NCI-H1105 (cell line): ENCODE measurements at regions not wholly inside any gene's neighbourhood (a gene's known extent, or its start where the extent isn't known, plus 50 kb on each side); places are given as distances from the start of the nearest gene placed in this dataset.

Experiments used
- DNase-seq: peaks from one replicate; lab custom pipeline; 2025; lab: John Stamatoyannopoulos, UW

DNA sequence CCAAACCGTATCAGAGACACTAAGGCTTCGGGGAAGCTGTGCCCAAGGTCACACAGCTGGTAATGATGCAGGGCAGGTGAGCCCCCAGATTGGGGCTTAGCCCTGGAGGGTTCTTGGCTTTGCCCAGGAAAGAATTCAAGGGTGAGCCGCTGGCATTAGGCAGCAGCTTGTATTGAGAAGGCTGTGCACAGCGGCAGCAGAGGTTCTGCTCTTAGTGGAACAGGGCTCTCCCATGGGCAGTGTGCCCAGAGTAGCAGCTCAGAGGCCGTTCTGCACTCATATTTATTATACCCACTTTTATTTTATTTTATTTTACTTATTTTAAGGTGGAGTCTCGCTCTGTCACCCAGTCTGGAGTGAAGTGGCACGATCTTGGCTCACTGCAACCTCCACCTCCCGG, 85.8 kb upstream of the IER5L start:
- DNase-seq, result no peak

DNA sequence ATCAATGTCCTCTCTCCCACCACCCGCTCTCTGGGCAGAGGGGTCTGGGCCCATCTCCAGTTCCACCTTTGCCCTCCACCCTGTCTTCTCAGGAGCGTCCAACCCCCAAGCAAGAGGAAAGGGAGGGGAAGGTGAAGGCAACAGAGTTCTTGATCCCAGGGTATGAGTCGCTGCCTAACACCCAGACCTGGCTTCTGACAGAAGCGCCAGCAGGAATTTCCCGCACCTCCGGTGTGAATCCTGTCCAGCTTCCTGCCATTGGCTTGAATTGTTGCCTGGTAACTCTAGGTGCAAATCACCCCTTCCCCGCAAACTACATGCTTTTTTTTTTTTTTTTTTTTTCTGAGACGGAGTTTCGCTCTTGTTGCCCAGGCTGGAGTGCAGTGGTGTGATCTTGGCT, 84.2 kb upstream of the IER5L start:
- no peak for DNase-seq

DNA sequence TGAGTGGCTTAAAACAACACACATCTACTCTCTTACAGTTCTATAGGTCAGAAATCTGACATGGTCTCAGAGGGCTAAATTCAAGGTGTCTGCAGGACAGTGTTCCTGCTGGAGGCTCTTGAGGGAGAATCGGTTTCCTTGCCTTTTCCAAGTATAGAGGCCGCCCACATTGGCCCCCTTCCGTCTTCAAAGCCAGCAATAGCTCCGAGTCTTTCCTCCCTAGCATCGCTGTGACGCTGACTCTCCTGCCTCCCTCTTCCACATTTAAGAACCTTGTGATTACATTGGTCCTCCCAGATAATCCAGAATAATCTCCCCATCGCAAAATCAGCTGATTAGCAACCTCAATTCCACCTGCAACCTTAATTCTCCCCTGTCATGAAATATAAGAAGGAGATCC, 81.3 kb upstream of the IER5L start:
- DNase-seq, result no peak

DNA sequence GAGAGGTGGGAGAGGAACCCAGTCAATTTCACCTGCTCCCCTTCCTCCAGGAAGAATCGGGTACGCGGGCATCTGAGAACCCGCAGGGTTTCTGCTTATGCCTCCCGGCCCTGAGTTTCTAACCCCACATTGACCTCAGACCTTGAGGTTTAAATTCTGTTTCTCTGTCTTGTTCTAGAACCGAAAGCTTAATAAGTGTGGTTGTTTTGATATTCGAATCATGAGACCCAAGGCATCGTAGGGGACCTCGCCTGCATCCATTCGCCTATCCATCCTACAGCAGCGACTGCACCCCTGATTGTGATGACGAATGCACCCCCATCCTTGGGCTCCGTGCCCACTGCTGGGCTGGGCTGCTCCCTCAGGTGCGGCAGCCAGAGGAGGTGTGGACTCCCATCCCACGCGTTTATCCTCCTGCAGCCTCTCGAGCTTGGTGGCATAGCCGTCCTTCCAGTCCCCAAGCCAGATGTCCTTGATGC, 80.8 kb upstream of the IER5L start:
- no peak for DNase-seq

DNA sequence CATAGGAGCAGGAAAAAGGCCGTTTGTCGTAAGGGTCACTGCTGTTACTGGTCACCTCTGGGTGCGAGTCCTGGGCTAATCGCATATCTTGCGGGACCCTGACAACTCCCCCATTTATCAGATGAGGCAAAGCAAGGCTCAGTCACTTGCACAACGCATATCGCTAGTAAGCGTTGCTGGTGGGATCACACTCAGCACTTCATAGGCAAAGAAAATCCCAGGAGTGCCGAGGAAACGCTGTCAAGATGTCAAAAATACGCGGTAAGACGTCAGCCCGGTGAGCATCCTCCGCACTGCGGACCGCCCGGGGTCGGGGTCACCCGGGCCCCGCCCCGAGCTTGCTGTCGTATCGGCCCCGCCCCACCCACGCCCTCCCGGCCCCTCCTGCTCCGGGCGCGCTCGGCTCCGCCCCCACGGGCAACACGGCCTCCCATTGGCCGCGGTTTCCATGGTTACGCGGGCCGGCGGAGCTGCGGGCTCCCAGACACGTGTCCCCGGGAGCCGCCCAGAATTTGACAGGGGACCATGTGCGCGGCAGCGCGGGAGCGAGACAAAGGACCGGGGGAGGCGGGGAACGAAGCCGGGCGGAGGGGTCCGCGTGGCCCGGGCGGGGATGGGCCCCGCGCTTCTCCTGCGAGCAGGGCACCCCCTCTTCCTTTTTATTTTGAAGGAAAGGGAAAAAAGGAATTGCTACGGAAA, 80.2 kb upstream of the IER5L start:
- DNase-seq, result no peak

DNA sequence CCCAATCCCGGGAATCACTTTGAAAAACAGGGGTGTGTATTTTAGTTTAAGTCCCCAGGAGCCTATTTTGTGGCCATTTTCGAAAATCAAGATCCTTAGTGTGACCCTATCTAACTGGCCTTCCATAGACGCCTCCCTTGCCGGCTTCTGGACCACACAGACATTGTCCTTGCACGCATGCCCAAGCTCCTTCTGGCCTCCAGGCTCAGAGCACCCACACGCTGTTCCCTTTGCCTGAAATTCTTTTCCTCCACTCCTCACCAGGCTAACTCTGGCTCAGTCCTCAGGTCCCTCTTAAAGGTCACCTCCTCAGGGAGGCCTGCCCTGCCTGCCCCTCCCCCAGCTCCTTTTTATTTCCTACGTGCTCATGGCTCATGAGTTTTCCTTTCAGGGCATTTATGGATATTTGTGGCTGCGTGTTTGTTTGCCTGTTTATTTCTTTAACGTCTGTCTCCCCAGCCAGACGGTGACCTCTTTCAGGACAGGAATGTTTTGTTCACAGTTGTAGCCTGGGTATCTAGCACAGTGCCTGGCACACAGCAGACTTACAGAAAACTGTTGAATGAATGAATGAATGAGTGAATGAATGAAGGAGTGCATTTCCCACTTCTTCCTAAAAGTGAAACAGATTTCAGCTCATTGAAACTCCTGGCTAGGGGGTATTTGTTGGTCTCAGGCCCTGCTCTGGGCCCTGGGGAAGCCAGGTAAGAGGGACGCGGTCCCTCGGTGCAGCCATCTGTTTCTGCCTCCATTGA, 79.1 kb upstream of the IER5L start:
- DNase-seq, result no peak

DNA sequence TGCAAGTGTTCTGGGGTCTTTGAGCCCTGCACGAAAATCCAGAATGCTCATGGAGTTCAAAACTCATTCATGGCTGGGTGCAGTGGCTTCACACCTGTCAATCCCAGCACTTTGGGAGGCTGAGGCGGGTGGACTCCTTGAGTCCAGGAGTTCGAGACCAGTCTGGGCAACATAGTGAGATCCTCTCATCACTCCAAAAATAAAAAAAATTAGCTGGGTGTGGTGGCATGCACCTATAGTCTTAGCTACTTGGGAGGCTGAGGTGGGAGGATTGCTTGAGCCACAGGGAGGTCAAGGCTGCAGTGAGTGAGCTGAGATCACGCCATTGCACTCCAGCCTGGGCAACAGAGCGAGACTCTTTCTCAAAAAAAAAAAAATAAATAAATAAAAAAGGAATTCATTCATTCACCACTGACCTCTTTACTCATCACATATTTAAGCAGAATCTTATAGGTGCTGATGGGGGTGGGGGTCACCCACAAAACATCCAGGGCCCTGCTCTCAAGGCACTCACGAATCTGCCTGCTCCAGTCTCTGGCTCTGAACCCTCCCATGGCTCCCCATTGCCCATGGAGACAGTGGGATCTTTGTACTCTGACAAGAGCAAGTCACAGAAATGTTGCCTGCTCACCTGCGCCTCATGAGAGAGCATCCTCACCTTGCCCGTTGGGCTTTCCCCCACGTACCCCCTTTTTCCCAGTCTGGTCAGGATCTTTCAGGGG, 76.7 kb upstream of the IER5L start:
- no peak for DNase-seq

DNA sequence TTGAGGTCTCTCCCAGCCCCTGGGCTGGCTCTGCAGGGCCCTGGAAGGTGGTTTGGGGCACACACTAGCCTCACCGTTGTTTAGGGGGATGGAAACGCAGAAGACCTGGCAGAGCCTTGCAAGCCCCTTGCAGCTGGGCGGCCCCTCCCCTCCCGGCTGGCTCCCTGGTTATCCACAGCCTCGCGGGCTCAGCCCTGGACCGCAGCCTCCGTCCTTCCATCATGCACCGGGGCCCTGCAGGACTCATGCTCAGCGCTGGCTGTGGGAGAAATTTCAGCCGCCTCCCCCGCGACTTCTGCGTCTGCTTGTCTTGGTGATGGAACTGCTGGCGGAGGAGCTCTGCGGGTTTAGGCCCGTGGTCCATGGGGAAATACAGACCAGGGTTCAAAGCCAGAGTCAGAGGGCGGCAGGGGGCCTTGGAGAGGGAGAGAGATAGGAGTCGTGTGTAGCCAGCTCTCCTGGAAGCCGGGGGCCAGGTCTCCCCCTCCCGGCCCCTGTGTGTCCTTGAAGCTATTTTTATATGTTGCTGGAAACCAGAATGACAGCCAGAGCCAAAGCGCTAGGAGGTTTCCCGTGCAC, 75.8 kb upstream of the IER5L start:
- no peak for DNase-seq

DNA sequence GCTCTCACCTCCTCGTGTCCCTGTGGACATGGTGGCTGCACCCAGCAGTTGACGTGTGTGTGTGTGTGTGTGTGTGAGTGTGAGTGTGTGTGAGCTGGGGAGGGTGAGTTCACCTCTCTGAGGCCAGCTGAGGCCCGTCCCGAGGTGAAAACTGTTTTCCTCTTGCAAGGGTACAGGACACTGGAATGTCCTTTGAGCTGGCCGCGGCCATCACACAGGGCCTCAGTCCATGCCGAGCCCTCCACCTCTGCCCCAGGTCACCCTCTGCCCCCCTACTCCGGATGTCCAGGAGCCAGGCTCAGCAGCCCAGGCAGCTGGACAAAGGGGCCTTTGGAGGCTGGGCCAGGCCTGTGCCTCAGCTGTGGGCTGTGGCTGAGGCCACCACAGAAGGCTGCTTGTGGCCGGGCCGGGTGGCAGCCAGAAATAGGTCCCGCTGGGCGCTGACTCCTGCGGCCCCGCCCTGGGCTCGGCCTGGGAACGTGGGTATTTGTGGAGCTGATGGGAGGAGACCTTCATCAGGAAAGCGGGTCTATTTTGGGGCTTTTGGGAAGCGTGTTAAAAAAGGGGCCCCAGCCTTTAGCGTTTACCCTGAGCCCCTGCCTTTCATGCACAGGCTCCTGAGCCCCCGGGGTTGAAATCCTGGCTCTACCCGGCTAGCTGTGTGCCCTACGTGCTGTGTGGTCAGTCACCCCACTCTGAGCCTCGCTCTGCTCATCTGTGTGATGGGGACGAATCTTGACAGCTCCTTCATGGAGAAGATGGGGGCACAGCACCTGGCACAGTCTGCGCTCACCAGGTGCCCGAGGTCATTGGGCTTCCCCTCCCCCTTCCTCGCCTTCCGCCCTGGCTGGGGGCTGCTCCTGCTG, 75.1 kb upstream of the IER5L start:
- no peak for DNase-seq

DNA sequence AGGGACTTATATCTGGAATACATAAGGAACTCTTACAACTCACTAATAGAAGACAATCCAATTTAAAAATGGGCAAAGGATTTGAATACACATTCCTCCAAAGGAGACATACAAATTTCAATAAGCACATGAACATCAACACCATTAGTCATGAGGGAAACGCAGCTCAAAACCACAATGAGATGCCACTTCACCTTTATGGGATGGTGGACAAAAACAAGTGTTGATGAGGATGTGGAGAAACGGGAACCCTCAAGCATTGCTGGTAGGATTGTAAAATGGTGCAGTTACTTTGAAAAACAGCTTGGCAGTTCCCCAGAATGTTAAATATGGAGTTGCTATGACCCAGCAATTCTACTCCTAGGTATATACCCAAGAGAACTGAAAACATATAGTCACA, 72.7 kb upstream of the IER5L start:
- DNase-seq, result no peak

DNA sequence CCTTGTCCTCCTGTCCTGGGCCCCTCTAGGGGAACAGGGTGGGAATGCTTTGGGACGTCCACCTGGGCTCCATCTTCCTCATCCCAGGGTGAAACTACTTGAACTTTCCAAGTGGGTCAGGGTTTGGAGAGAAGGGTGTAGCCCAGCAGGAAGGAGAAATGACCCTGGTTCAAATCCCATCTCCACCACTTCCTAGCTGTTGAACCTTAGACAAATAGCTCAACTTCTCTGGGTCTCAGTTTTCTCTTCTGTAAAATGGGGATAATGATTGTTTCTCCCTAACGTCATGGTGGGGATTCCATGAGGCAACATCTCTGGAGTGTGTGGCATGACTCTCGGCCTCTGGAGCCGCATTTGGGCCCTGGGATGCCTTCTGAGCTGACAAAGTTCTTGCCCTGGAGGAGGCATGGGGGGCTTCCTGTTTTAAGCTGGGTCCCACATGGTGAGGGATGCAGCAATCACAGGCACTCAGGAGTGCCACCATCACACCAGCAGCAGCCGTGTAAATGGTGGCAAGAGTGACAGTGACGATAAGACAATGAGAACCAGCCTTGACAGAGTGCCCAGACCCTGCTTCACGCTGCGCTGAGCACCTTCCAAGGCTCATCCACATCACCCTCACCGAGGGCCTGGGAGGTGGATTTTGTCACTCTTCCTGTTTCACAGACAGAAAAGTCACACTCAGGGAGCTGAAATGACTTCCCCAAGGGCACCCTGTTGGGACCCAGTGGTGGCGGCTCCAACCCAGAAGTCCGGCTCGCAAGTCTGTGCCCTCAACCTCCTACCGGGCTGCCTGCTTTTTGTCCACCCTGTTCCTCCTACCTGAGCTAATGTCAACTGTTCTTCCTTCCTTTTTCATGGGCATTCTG, 69.5 kb upstream of the IER5L start:
- DNase-seq, result no peak

DNA sequence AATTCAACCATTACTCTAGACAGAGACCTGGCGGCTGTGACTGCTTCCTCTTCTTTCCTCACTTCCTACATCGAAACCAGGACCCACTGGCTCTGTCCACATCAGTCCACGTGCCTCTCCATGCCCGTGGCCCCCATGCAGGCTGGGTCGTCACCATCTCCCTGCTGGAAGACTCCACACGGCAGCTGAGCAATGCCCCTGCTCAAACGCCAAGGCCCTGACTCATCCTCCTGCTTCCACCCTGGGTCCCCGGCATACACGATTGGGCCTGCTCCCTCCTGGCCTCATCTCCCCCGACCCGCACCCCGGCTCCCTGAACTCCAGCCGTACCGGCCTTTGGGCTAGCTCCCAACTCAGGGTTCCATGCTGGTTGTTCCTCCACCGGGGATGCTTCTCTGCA, 67.2 kb upstream of the IER5L start:
- no peak for DNase-seq

DNA sequence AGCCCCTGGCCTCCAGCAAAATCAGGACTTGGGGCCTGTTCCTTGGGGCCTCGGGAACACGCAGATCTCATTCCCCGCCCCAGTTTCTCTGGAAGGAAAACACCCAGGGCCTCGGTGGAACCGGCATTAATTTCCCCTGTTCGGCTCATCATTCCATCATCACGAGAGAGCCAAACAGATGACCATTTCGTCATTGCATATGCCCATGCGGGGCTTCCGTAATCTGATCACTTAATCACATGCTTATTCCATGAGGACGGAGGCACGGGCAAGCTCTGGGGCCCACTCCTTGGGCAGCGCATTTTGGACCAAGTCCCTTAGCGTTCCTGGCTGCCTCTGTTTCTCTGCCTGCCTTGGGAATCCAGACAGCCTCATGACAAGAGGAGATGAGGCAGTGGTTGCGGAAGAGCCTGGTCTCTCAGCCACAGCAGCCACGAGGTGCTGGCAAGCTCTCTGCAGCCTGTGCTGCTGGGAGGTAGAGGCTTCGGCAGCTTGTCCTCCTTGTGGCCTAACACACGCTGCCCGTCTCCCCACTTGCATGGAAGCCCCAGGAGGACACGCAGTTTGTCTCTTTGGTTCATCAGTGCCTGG, 65.0 kb upstream of the IER5L start:
- no peak for DNase-seq

DNA sequence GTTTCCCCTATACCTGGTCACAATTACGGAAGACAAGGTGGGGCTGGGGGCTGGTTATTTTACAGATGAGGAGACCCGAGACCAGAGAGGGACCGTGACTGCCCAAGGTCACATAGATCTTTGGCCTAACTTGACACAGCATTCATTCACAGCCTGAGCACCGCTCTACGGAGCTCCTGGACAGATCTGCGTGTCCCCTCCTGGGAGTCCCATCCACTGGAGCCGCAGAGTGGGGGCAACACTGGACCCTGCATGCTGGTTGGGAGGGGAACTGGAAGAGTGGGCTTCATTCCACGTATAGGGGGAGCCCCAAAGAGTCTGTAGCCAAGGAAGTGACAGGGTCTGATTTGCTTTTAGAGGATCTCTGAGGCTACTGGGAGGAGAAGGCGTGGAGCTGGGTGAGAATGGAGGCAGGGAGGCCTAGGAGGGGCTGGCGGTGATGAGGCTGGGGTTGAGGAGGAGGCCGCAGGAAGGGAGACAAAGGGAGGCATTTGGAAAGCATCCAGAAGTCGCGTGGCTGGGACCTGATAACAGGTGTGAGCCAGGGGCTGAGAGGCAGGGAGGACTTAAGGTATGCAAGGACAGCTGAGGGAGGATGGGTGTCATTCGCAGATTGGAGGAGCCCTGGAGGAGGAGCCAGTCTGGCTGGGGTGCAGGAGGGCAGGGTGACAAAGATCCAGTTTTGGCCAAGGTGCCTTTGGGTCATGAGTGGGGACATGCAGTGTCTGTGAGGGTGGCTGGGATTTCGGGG, 64.3 kb upstream of the IER5L start:
- DNase-seq, result no peak

DNA sequence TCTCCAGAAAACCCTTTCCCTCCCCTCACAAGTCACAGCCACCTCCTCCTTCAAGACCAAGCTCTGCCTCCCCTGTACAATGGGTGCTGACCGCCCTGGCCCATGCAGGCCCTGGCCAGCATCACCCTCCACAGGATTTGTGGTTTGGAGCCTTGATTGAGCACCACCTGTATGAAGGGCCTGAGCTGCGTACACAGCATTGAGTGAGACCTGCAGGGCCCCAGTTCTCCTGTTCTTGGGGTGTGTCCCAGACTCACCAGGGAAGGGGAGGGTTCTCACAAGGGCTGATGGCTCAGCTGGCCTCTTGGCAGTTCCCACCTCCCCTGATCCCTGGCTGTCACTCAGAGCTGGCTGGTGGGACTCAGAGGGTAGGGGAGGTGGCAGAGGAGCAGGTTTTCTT, 63.7 kb upstream of the IER5L start:
- no peak for DNase-seq

DNA sequence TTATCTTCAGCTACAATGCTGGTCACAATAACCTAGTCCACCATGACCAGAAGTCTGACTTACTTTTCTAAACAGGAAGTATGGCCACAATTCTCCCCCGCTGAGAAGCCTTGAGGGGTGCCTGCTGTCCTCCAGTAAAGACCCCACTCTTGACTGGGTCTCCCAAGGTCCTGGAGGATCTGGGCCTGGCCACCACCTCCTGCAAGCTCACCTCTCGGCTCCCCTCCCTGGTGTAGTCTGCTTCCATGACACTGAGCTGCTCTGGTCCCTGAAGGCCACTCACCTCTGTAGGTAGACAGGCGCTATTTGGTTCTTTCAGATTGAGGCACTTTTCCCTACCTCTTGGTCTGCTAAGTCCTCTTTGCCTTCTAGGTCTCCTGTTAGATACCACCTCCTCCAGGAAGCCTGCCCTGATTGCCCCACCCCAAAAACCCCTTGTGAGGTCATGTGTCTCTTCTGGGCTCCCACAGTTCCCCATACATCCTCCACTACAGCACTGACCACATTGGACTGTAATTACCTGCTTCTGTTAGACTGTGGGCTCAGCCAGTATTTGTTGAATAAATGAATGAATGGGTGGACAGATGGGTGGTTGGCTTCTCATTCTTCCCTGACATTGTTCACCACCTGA, 62.6 kb upstream of the IER5L start:
- no peak for DNase-seq

DNA sequence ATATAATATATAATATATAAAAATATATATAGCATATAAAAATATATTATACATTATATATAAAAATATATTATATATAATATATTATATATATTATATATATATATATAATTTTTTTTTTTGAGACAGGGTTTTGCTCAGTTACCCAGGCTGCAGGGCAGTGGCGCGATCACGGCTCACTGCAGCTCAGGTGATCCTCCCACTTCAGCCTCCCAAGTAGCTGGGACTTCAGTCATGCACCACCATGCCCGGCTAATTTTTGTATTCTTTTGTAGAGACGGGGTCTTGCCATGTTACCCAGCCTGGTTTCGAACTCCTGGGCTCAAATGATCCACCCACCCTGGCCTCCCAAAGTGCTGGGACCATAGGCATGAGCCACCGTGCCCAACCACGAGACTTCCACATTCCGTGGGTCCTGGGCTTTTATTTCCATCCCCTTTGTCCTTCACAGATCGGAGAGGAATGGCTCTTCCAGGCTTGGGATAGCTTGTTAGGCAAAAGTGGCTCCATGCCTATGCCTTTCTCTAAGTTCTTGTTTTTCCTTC, 62.0 kb upstream of the IER5L start:
- DNase-seq, result no peak

DNA sequence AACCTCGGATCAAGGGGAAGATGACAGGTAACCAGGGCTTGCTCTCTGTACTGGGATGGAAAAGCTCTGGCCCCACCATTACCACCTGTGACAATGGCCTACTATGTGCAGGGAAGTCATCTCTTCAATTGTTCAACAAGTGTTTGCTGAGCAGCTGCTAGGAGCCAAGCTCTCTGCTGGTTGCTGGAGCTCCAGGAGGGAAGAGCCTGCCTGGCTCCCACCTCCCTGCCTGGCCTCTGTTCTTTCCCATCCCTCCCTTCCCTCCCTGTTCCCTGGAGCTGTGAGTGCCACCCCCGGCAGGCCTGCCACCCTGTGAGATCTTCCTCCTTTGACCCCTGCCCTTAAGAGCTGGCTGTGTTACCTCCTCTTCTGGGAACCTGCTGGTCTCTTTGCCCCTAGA, 59.7 kb upstream of the IER5L start:
- no peak for DNase-seq

DNA sequence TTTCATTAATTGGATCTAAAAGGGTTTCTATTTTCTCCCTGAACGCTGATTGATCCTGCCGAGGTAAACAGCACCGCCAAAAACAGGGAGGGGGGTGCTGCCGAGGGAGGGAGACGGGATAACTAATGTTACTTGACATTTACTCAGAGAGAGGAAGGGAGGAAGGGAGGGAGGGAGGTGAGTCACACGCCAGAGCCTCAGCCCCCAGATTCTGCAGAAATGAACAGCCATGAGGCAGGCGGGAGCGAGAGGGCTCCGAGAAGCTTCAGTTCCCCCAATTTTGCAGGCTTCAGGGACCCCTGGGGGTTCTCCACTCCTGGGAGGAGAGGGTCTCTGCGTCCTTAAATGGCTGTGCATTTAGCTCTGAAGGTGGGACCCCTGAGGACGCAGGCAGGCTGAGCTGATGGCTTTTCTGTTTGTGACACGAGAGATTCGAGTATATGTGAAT, 59.1 kb upstream of the IER5L start:
- no peak for DNase-seq
